Gastroesophageal sphincter (tissue), 4 donors: ENCODE measurements at regions not wholly inside any gene's neighbourhood (a gene's known extent, or its start where the extent isn't known, plus 50 kb on each side); places are given as distances from the start of the nearest gene placed in this dataset.

Experiments used
- ATAC-seq: fragments of 150-250 bp; one replicate; pipeline ENCODE4 v1.9.1; 2016; ENCODE audit warnings: mild to moderate bottlenecking, moderate library complexity
- H3K27ac ChIP-seq, 4 donors: fragments of 200-600 bp; sonication (generic) in 3 of 4; 1 replicate in 3 of 4; 2 replicates in 1 of 4; pipeline ENCODE4 v1.5.1; 2016 to 2019
- H3K27me3 ChIP-seq: fragments of 200-600 bp; sonication (generic); one replicate; pipeline ENCODE4 v1.5.1; 2019
- H3K36me3 ChIP-seq, 2 donors: fragments of 200-600 bp; sonication (generic); one replicate each; pipeline ENCODE4 v1.5.1; 2019; ENCODE audit warnings: control low read depth in 1 of 2
- H3K4me1 ChIP-seq, 3 donors: fragments of 200-600 bp; sonication (generic); 1 replicate in 2 of 3; 2 replicates in 1 of 3; pipeline ENCODE4 v1.5.1; 2016 to 2019; ENCODE audit warnings: control low read depth in 2 of 3
- H3K4me3 ChIP-seq, 2 donors: fragments of 200-600 bp; sonication (generic); one replicate each; pipeline ENCODE4 v1.5.1; 2019; ENCODE audit warnings: mild to moderate bottlenecking in 1 of 2, moderate library complexity in 1 of 2
- H3K9me3 ChIP-seq, 3 donors: fragments of 200-600 bp; sonication (generic); one replicate each; pipeline ENCODE4 v1.5.1; 2017 to 2019; ENCODE audit warnings: control low read depth in 2 of 3
- CTCF ChIP-seq, 4 experiments: fragments of 200-600 bp in 2 of 4; fragments of 450-650 bp in 2 of 4; sonication (generic) in 1 of 4; IDR thresholded peaks; one replicate each; pipeline ENCODE4 v1.5.1; 2017 to 2019; ENCODE audit warnings: antibody characterized with exemption in 4 of 4, mild to moderate bottlenecking in 2 of 4, moderate library complexity in 2 of 4
- EP300 ChIP-seq: sonication (generic); formaldehyde crosslinking; IDR thresholded peaks from one replicate; pipeline ENCODE4 v1.6.1; 2017; ENCODE audit warnings: antibody characterized with exemption, mild to moderate bottlenecking
- POLR2A ChIP-seq, 2 donors: fragments of 450-650 bp; IDR thresholded peaks; one replicate each; pipeline ENCODE4 v1.6.1; 2017; ENCODE audit warnings: antibody characterized with exemption in 2 of 2, mild to moderate bottlenecking in 2 of 2, moderate library complexity in 1 of 2
- POLR2AphosphoS5 ChIP-seq: sonication (generic); formaldehyde crosslinking; IDR thresholded peaks from one replicate; pipeline ENCODE4 v1.6.1; 2017; ENCODE audit warnings: antibody characterized with exemption
- WGBS, 2 donors: methylation state at CpG; one replicate each; pipeline ENCODE4 v1.1.5; 2018; ENCODE audit warnings: low coverage in 1 of 2; 5-methylcytosine and 5-hydroxymethylcytosine counted together

GRCh38 chr6:137373296-137373695, 120.9 kb downstream of the OLIG3 start:
- Histone ChIP-seq H3K9me3 (no peaks in the 10 kb centered on the region), H3K27me3 (no peaks in the 10 kb centered on the region), H3K4me1 (peaks cover 0 to 5% (median 0%) of the 10 kb centered on the region in 3 donors), H3K4me3 (no peak overlapping the region), H3K27ac (no peak overlapping the region), H3K36me3 (no peaks in the 10 kb centered on the region)
- WGBS, 2 donors = 100% methylated on average over 1 of the region's 1 CpG
- TF ChIP-seq POLR2AphosphoS5 (no peak), CTCF (IDR thresholded peaks at IDR 0.05) (no peak), EP300 (no peak), POLR2A (IDR thresholded peaks at IDR 0.05) (no peak)
- no peak for ATAC-seq

GRCh38 chr6:137372532-137372931, 121.7 kb downstream of the OLIG3 start:
- WGBS, 2 donors = 92 to 94% methylated on average over 2 of the region's 2 CpGs

GRCh38 chr6:137371634-137372016, 122.6 kb downstream of the OLIG3 start:
- no peak for ATAC-seq
- no peak for TF ChIP-seq POLR2A (IDR thresholded peaks at IDR 0.05)
- TF ChIP-seq POLR2AphosphoS5 = no peak
- no peak for TF ChIP-seq EP300
- no peak for TF ChIP-seq CTCF (IDR thresholded peaks at IDR 0.05)
- H3K27me3 ChIP-seq = no peaks in the 10 kb centered on the region
- H3K27ac ChIP-seq = no peak overlapping the region
- H3K4me1 ChIP-seq = peaks cover 0 to 5% (median 0%) of the 10 kb centered on the region in 3 donors
- 62 to 63% methylated on average over 4 of the region's 4 CpGs for WGBS, 2 donors
- no peaks in the 10 kb centered on the region for H3K9me3 ChIP-seq
- no peaks in the 10 kb centered on the region for H3K36me3 ChIP-seq
- H3K4me3 ChIP-seq = no peak overlapping the region

More at GRCh38 chr6:137372532-137372931, 121.7 kb downstream of the OLIG3 start:
- H3K27me3 ChIP-seq = no peaks in the 10 kb centered on the region
- H3K4me3 ChIP-seq = no peak overlapping the region
- peaks cover 0 to 5% (median 0%) of the 10 kb centered on the region in 3 donors for H3K4me1 ChIP-seq
- no peak overlapping the region for H3K27ac ChIP-seq
- H3K9me3 ChIP-seq = no peaks in the 10 kb centered on the region
- TF ChIP-seq EP300 = no peak
- no peak for TF ChIP-seq CTCF (IDR thresholded peaks at IDR 0.05)
- TF ChIP-seq POLR2AphosphoS5 = no peak
- TF ChIP-seq POLR2A (IDR thresholded peaks at IDR 0.05) = no peak
- ATAC-seq = no peak
- no peaks in the 10 kb centered on the region for H3K36me3 ChIP-seq

- Histone ChIP-seq H3K4me3 (no peak overlapping the region), H3K4me1 (peaks cover 0 to 5% (median 0%) of the 10 kb centered on the region in 3 donors), H3K27ac (no peak overlapping the region), H3K27me3 (no peaks in the 10 kb centered on the region), H3K36me3 (no peaks in the 10 kb centered on the region), H3K9me3 (no peaks in the 10 kb centered on the region)
- no peak for TF ChIP-seq CTCF (IDR thresholded peaks at IDR 0.05)
- TF ChIP-seq EP300 = no peak
- no peak for TF ChIP-seq POLR2AphosphoS5
- TF ChIP-seq POLR2A (IDR thresholded peaks at IDR 0.05) = no peak
- 55 to 76% methylated on average over 2 of the region's 2 CpGs for WGBS, 2 donors
- ATAC-seq = no peak
These were observed 123.1 kb downstream of the OLIG3 start for GRCh38 chr6:137370871-137371633.

DNA sequence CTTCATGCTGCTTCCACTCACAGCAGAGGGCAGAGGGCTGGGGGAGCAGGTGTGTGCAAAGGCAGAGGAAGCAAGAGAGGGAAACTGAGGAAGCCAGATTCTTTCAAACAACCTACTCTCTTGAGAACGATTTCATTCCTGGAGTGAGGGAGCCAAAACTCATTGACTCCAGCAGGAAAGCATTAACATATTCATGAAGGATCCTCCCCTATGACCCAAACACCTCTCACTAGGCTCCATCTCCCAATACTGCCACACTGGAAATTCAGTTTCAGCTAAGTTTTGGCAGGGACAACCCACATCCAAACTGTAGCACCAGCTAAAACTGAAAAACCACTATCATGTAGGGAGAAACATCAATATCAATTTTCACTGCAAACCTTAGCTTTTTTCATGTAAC, 125.1 kb downstream of the OLIG3 start:
- Histone ChIP-seq H3K4me1 (peaks cover 0 to 5% (median 0%) of the 10 kb centered on the region in 3 donors), H3K4me3 (no peak overlapping the region), H3K36me3 (no peaks in the 10 kb centered on the region), H3K27me3 (no peaks in the 10 kb centered on the region), H3K27ac (no peak overlapping the region), H3K9me3 (no peaks in the 10 kb centered on the region)
- no peak for TF ChIP-seq EP300
- no peak for TF ChIP-seq POLR2AphosphoS5
- TF ChIP-seq CTCF (IDR thresholded peaks at IDR 0.05) = no peak
- TF ChIP-seq POLR2A (IDR thresholded peaks at IDR 0.05) = no peak
- no peak for ATAC-seq
- WGBS, 2 donors = 8% methylated on average over 1 of the region's 1 CpG; no CpG with 5 or more reads in 1 of the 2 donors
